Thyroid gland (tissue), 4 donors: ENCODE measurements at regions not wholly inside any gene's neighbourhood (a gene's known extent, or its start where the extent isn't known, plus 50 kb on each side); places are given as distances from the start of the nearest gene placed in this dataset.

ENCODE experiments used
- DNase-seq, 2 donors: peaks; one replicate each; pipeline ENCODE4 v3.0.0-alpha.2; 2019
- H3K27ac ChIP-seq, 3 donors: fragments of 200-600 bp; sonication (generic); 1 replicate in 2 of 3; 2 replicates in 1 of 3; pipeline ENCODE4 v1.5.1; 2016 to 2019; ENCODE audit warnings: mild to moderate bottlenecking in 1 of 3, moderate library complexity in 1 of 3
- H3K27me3 ChIP-seq: fragments of 200-600 bp; sonication (generic); one replicate; pipeline ENCODE4 v1.5.1; 2019
- H3K36me3 ChIP-seq, 2 donors: fragments of 200-600 bp; sonication (generic); one replicate each; pipeline ENCODE4 v1.5.1; 2016 to 2019
- H3K4me1 ChIP-seq, 2 donors: fragments of 200-600 bp; sonication (generic); one replicate each; pipeline ENCODE4 v1.5.1; 2017 to 2019
- H3K4me3 ChIP-seq, 3 donors: fragments of 200-600 bp; sonication (generic); replicated peaks in 1 of 3; 1 replicate in 2 of 3; 2 replicates in 1 of 3; pipeline ENCODE4 v1.5.1; 2016; ENCODE audit warnings: mild to moderate bottlenecking in 1 of 3
- H3K9me3 ChIP-seq: fragments of 200-600 bp; sonication (generic); one replicate; pipeline ENCODE4 v1.5.1; 2017
- POLR2A ChIP-seq, 2 donors: fragments of 450-650 bp; IDR thresholded peaks; one replicate each; pipeline ENCODE4 v1.6.1; 2017; ENCODE audit warnings: antibody characterized with exemption in 2 of 2, mild to moderate bottlenecking in 2 of 2, moderate library complexity in 1 of 2
- WGBS, 2 donors: methylation state at CpG; one replicate each; pipeline ENCODE4 v1.1.5; 2017; 5-methylcytosine and 5-hydroxymethylcytosine counted together
- intact Hi-C: fragments of 100-400 bp; cut with DNase I; formaldehyde crosslinking; loops from one replicate; pipeline ENCODE4 v1.15.1; 2023
- TF ChIP-seq, protein P1 (sequence below), 6 experiments: fragments of 200-600 bp in 3 of 6; fragments of 450-650 bp in 3 of 6; sonication (generic) in 3 of 6; IDR thresholded peaks; one replicate each; pipeline ENCODE4 v1.5.1; 2016 to 2019; ENCODE audit warnings: antibody characterized with exemption in 6 of 6, mild to moderate bottlenecking in 2 of 6, inconsistent platforms in 1 of 6, moderate library complexity in 1 of 6

DNA sequence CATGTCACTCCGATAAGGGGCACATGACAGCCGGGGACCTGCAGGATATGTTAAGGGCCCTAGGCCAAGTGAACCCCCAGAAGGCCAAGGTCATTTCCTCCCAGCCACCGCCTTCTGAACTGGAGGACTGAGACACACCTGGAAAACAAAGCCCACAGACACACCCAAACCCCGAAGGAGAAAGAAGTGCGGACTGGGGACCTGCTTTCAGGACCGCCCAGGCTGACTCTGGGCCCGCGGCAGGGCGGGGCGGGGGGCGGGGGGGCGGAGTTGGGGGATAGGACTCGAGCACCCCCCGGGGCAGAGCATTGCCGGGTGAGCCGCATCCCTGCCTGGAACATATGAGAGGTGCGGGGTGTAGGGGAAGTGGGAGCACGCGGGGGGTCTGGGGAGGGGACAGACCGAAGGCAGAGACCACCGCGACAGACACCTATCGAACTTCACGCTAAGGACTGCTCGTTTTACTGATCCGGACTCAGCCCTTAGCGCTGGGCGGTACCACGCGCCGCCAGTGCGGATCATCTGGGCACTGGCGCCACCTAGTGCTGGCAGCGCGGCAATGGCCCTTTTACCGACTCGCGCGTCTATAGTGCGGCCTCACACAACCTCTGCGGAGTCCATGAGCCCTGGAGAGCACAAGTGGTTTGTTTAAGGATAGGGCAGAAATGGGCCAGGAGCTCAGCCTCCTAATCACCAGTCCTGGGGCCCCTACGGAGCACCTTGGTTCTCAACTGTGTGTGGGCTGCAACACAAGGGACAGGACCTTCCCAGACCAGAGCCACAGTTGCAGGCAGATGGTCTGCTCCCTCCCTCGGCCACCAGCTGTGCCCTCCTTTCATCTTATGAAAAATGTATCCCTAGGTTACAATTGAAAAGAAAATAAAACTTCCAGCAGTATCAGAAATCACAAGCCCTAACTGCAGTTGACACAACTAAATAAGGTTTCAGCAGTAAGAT, 157.6 kb downstream of the HERPUD2 start:
- WGBS, 2 donors: 6 to 14% methylated on average over 21 to 26 of the region's 43 CpGs
- no peak overlapping the region for H3K27ac ChIP-seq
- H3K9me3 ChIP-seq: no peaks in the 10 kb centered on the region
- H3K4me1 ChIP-seq: peaks cover 0 to 4% of the 10 kb centered on the region in 2 donors
- peak; percentile 72 to 79 for DNase-seq
- peak overlapping the region in 1 of 3 donors; percentile 23 for H3K4me3 ChIP-seq
- intact Hi-C loops: loop anchor here (10.0 kb wide), 1 partner anchor 113 kb away; no protein-coding TSS in a partner anchor
- TF ChIP-seq, protein P1, sequence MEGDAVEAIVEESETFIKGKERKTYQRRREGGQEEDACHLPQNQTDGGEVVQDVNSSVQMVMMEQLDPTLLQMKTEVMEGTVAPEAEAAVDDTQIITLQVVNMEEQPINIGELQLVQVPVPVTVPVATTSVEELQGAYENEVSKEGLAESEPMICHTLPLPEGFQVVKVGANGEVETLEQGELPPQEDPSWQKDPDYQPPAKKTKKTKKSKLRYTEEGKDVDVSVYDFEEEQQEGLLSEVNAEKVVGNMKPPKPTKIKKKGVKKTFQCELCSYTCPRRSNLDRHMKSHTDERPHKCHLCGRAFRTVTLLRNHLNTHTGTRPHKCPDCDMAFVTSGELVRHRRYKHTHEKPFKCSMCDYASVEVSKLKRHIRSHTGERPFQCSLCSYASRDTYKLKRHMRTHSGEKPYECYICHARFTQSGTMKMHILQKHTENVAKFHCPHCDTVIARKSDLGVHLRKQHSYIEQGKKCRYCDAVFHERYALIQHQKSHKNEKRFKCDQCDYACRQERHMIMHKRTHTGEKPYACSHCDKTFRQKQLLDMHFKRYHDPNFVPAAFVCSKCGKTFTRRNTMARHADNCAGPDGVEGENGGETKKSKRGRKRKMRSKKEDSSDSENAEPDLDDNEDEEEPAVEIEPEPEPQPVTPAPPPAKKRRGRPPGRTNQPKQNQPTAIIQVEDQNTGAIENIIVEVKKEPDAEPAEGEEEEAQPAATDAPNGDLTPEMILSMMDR (IDR thresholded peaks at IDR 0.05): peak; percentile 72 to 94 (median 83)
- TF ChIP-seq POLR2A (IDR thresholded peaks at IDR 0.05): no peak
- H3K36me3 ChIP-seq: no peaks in the 10 kb centered on the region
- no peaks in the 10 kb centered on the region for H3K27me3 ChIP-seq

DNA sequence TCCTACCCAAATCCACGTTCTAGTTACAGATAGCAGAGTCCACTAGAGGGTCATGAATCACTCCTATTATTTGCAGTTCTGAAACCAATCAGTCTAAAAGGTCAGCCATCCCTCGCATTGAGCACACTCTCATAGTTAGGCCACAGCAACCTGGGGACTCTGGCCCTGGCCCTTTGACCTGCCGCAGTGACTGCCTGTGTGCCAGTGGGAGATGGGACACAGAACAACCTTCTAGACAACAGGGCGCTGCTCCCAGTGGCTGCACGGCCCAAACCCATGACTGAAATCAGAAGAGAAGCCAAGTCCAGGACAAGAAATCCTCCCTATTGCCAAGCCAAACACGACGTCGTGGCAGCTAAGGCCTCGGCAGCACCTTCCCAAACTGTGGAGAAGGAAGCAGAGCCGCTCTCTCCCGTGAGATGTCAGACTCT, 158.5 kb downstream of the HERPUD2 start:
- intact Hi-C loops: loop anchor here (10.0 kb wide), 1 partner anchor 112 kb away; no protein-coding TSS in a partner anchor
- Histone ChIP-seq H3K27me3 (no peaks in the 10 kb centered on the region), H3K4me3 (no peak overlapping the region), H3K4me1 (peaks cover 0 to 4% of the 10 kb centered on the region in 2 donors), H3K36me3 (no peaks in the 10 kb centered on the region), H3K27ac (no peak overlapping the region), H3K9me3 (no peaks in the 10 kb centered on the region)
- no peak for TF ChIP-seq POLR2A (IDR thresholded peaks at IDR 0.05)
- TF ChIP-seq, protein P1 (IDR thresholded peaks at IDR 0.05): no peak
- DNase-seq: no peak
- WGBS, 2 donors: 78 to 82% methylated on average over 11 of the region's 11 CpGs

DNA sequence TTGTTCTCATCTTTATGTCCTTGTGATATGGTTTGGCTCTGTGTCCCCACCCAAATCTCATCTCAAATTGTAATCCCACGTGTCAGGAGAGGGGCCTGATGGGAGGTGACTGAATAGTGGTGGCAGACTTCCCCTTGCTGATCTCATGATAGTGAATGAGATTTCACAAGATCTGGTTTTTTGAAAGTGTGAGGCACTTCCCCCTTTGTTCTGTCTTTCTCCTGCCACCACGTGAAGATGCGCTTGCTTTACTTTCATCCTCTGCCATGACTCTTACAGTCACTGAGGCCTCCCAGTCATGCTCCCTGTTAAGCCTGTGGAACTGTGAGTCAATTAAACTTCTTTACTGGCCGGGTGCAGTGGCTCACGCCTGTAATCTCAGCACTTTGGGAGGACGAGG, 161.0 kb downstream of the HERPUD2 start:
- Histone ChIP-seq H3K27me3 (no peaks in the 10 kb centered on the region), H3K4me1 (peaks cover 0 to 4% of the 10 kb centered on the region in 2 donors), H3K27ac (no peak overlapping the region), H3K4me3 (no peak overlapping the region), H3K36me3 (no peaks in the 10 kb centered on the region), H3K9me3 (no peaks in the 10 kb centered on the region)
- TF ChIP-seq, protein P1 (IDR thresholded peaks at IDR 0.05): no peak
- no peak for TF ChIP-seq POLR2A (IDR thresholded peaks at IDR 0.05)
- intact Hi-C loops: loop anchor here (10.0 kb wide), 1 partner anchor 109 kb away; no protein-coding TSS in a partner anchor
- DNase-seq: no peak
- WGBS, 2 donors: 75 to 85% methylated on average over 6 of the region's 6 CpGs

DNA sequence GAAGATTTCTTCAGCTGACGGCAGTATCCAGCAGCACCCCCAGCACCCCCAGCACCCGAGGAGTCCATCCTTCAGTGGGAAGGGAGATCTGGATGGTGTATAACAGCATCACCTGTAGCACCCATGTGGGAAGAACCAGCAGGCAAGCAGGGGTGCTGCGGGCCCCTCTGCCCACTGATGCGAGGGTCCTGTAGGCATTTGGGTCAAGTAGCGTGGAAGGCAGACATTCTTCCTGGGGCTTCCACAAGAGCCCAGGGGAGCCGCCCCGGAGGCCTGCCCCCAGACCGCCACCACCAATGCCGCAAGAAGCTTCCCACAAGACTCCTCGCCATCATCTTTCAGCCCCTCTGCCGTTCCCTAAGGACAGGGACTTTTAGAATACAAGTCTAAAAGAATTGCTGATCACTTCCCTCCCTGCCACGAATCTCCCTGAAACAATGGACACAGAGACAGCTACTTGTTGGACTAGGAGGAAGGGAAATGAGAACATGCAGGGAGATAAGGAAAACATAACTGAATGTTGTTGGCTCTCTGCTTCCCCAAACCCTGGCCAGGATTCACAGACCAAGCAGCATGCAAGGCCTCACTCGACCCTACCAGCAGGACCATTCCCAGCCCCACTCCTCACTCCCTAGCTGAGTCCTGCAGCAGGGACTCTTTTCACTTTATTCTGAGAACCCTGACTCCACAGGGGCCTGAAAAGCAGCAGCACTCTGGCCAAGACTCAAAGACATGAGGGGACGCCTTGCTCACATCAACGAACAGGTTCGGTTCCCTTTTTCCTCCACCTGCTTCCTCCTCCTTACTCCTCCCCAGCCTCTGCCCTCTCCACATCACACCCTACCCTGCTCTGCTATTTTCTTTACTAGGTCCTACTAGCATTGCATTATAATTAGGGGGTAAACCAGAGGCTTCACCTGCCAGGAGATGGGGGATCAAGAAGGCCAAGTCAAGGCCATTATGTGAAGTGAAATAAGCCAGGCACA, 164.5 kb downstream of the HERPUD2 start:
- no peaks in the 10 kb centered on the region for H3K27me3 ChIP-seq
- no peaks in the 10 kb centered on the region for H3K36me3 ChIP-seq
- DNase-seq: no peak
- no peak overlapping the region for H3K4me3 ChIP-seq
- H3K4me1 ChIP-seq: no peaks in the 10 kb centered on the region
- H3K9me3 ChIP-seq: no peaks in the 10 kb centered on the region
- intact Hi-C loops: loop anchor here (10.0 kb wide), 1 partner anchor 106 kb away; no protein-coding TSS in a partner anchor
- TF ChIP-seq POLR2A (IDR thresholded peaks at IDR 0.05): no peak
- TF ChIP-seq, protein P1 (IDR thresholded peaks at IDR 0.05): no peak
- no peak overlapping the region for H3K27ac ChIP-seq
- 78 to 86% methylated on average over 14 of the region's 16 CpGs for WGBS, 2 donors
